HG02623 (cell line): ENCODE measurements at regions not wholly inside any gene's neighbourhood (a gene's known extent, or its start where the extent isn't known, plus 50 kb on each side); places are given as distances from the start of the nearest gene placed in this dataset.
"Not testable (repeated sequence)": the region's sequence is repeated elsewhere in the genome, so short reads cannot be mapped to it uniquely, and the experiment has no call there.

Experiments
- ATAC-seq: cut with Tn5 transposase; IDR thresholded peaks from one replicate; pipeline ENCODE4 v1.9.1; 2021; ENCODE audit warnings: moderate library complexity; ENCODE audit not compliant: unreplicated experiment

- peak; percentile 32 for ATAC-seq
Observed at GRCh38 chr12:124126950-124127655, 154.1 kb downstream of the ZNF664 start.

- ATAC-seq = no peak
Observed at GRCh38 chr12:124129132-124129531, 156.1 kb downstream of the ZNF664 start.

GRCh38 chr12:124130691-124131591 lies 157.9 kb downstream of the ZNF664 start:
- peak; percentile 71 for ATAC-seq

- no peak for ATAC-seq
Observed at GRCh38 chr12:124131659-124132058, 158.6 kb downstream of the ZNF664 start.

GRCh38 chr12:124132530-124132929 lies 159.5 kb downstream of the ZNF664 start:
- no peak for ATAC-seq

- ATAC-seq = no peak
Observed at GRCh38 chr12:124136796-124137195, 158.1 kb upstream of the RFLNA start.

- no peak for ATAC-seq
Observed at GRCh38 chr12:124140944-124141486, 153.9 kb upstream of the RFLNA start.

- ATAC-seq = not testable (repeated sequence)
Observed at GRCh38 chr12:124141611-124142010, 153.3 kb upstream of the RFLNA start.

GRCh38 chr12:124142395-124143035 lies 152.4 kb upstream of the RFLNA start:
- ATAC-seq = no peak

- ATAC-seq = no peak
Observed at GRCh38 chr12:124143726-124144125, 151.2 kb upstream of the RFLNA start.

- ATAC-seq = no peak
Observed at GRCh38 chr12:124144531-124145194, 150.2 kb upstream of the RFLNA start.

GRCh38 chr12:124147027-124147426 lies 147.9 kb upstream of the RFLNA start:
- no peak for ATAC-seq

- ATAC-seq = no peak
Observed at GRCh38 chr12:124147575-124147974, 147.3 kb upstream of the RFLNA start.

GRCh38 chr12:124148481-124149273 lies 146.2 kb upstream of the RFLNA start:
- no peak for ATAC-seq

GRCh38 chr12:124149287-124149686 lies 145.6 kb upstream of the RFLNA start:
- no peak for ATAC-seq

GRCh38 chr12:124150168-124150567 lies 144.7 kb upstream of the RFLNA start:
- ATAC-seq = no peak

GRCh38 chr12:124151583-124151982 lies 143.3 kb upstream of the RFLNA start:
- ATAC-seq = no peak

GRCh38 chr12:124152731-124153130 lies 142.2 kb upstream of the RFLNA start:
- ATAC-seq = no peak

- ATAC-seq = no peak
Observed at GRCh38 chr12:124153392-124153791, 141.5 kb upstream of the RFLNA start.

- no peak for ATAC-seq
Observed at GRCh38 chr12:124157406-124157805, 137.5 kb upstream of the RFLNA start.
